ENCODE measurements at regions not wholly inside any gene's neighbourhood (a gene's known extent, or its start where the extent isn't known, plus 50 kb on each side); places are given as distances from the start of the nearest gene placed in this dataset.
"Not testable (repeated sequence)": the region's sequence is repeated elsewhere in the genome, so short reads cannot be mapped to it uniquely, and the experiment has no call there.

- no peak for DNase-seq
These were observed 104.6 kb upstream of the ADAMTS9 start for GRCh38 chr3:64792445-64792844.

- DNase-seq: no peak
These were observed 101.3 kb upstream of the ADAMTS9 start for GRCh38 chr3:64789111-64789510.

- no peak for DNase-seq
These were observed 95.4 kb upstream of the ADAMTS9 start for GRCh38 chr3:64783200-64783599.

- not testable (repeated sequence) for DNase-seq
These were observed 93.1 kb upstream of the ADAMTS9 start for GRCh38 chr3:64780923-64781322.

- no peak for DNase-seq
These were observed 85.3 kb upstream of the ADAMTS9 start for GRCh38 chr3:64773137-64773536.

GRCh38 chr3:64766440-64766839, 78.6 kb upstream of the ADAMTS9 start:
- no peak for DNase-seq

GRCh38 chr3:64765947-64766346, 78.1 kb upstream of the ADAMTS9 start:
- no peak for DNase-seq

- no peak for DNase-seq
These were observed 76.7 kb upstream of the ADAMTS9 start for GRCh38 chr3:64764386-64764929.

GRCh38 chr3:64763980-64764379, 76.2 kb upstream of the ADAMTS9 start:
- no peak for DNase-seq

GRCh38 chr3:64761729-64762128, 73.9 kb upstream of the ADAMTS9 start:
- DNase-seq: no peak

GRCh38 chr3:64760258-64760657, 72.5 kb upstream of the ADAMTS9 start:
- DNase-seq: no peak

- no peak for DNase-seq
These were observed 72.0 kb upstream of the ADAMTS9 start for GRCh38 chr3:64759811-64760210.

- DNase-seq: no peak
These were observed 68.7 kb upstream of the ADAMTS9 start for GRCh38 chr3:64756398-64756986.

- no peak for DNase-seq
These were observed 60.6 kb upstream of the ADAMTS9 start for GRCh38 chr3:64748244-64748904.

- DNase-seq: no peak
These were observed 59.9 kb upstream of the ADAMTS9 start for GRCh38 chr3:64747679-64748078.

GRCh38 chr3:64743887-64744243, 56.1 kb upstream of the ADAMTS9 start:
- no peak for DNase-seq

- DNase-seq: no peak
These were observed 55.5 kb upstream of the ADAMTS9 start for GRCh38 chr3:64743156-64743886.

GRCh38 chr3:64741341-64741740, 53.5 kb upstream of the ADAMTS9 start:
- no peak for DNase-seq

GRCh38 chr3:64739971-64740631, 52.3 kb upstream of the ADAMTS9 start:
- no peak for DNase-seq

Measured in DMS153 (cell line).